Lung (tissue), 11 donors: ENCODE measurements at regions not wholly inside any gene's neighbourhood (a gene's known extent, or its start where the extent isn't known, plus 50 kb on each side); places are given as distances from the start of the nearest gene placed in this dataset.

Experiments
- ATAC-seq: fragments of 200-7000 bp; cut with Tn5 transposase; one replicate; pipeline ENCODE4 v1.9.1; 2020; ENCODE audit warnings: moderate number of reproducible peaks; ENCODE audit not compliant: insufficient read depth, low FRiP score
- DNase-seq, 3 donors: peaks; one replicate each; pipeline ENCODE4 v3.0.0-alpha.2; 2013 to 2017
- H3K27ac ChIP-seq, 2 donors: one replicate each; pipeline ENCODE4 v1.5.1; 2013; ENCODE audit warnings: mild to moderate bottlenecking in 2 of 2, moderate library complexity in 2 of 2, control low read depth in 1 of 2, inconsistent platforms in 1 of 2, low read depth in 1 of 2, low read length in 1 of 2
- H3K27me3 ChIP-seq, 3 donors: one replicate each; pipeline ENCODE4 v1.5.1; 2013; ENCODE audit warnings: low read length in 2 of 3; ENCODE audit not compliant: control insufficient read depth in 3 of 3, insufficient read depth in 3 of 3
- H3K36me3 ChIP-seq, 4 donors: one replicate each; pipeline ENCODE4 v1.5.1; 2013; ENCODE audit warnings: low read length in 4 of 4, mild to moderate bottlenecking in 1 of 4, moderate library complexity in 1 of 4; ENCODE audit not compliant: control insufficient read depth in 4 of 4, insufficient read depth in 4 of 4
- H3K4me1 ChIP-seq, 5 donors: one replicate each; pipeline ENCODE4 v1.5.1; 2013; ENCODE audit warnings: low read length in 5 of 5, mild to moderate bottlenecking in 2 of 5, moderate library complexity in 1 of 5; ENCODE audit not compliant: control insufficient read depth in 5 of 5, insufficient read depth in 5 of 5
- H3K4me3 ChIP-seq: one replicate; pipeline ENCODE4 v1.5.1; 2013; ENCODE audit warnings: mild to moderate bottlenecking, control low read depth, moderate library complexity
- H3K9ac ChIP-seq, 2 donors: one replicate each; pipeline ENCODE4 v1.5.1; 2013; ENCODE audit warnings: low read length in 2 of 2, control low read depth in 1 of 2; ENCODE audit not compliant: insufficient read depth in 1 of 2
- H3K9me3 ChIP-seq, 4 donors: one replicate each; pipeline ENCODE4 v1.5.1; 2013; ENCODE audit warnings: low read length in 3 of 4, mild to moderate bottlenecking in 1 of 4, moderate library complexity in 1 of 4; ENCODE audit not compliant: control insufficient read depth in 4 of 4, insufficient read depth in 3 of 4
- CTCF ChIP-seq: IDR thresholded peaks from 2 replicates; pipeline ENCODE4 v1.5.1; 2012; ENCODE audit warnings: mild to moderate bottlenecking; ENCODE audit errors: control extremely low read depth, extremely low read depth
- WGBS, 2 donors: extraction: QIAGEN DNeasy Blood & Tissue Kit; methylation state at CpG; one replicate each; pipeline ENCODE4 v1.1.7; 2013; 5-methylcytosine and 5-hydroxymethylcytosine counted together
- donor health status: control.
- donor health status: control.
- donor health status: Bipolar disorder and iron deficiency.
- donor health status: healthy.
- donor health status: DM: yes; HTN: yes; CAD: no.

- H3K27ac ChIP-seq: no peak overlapping the region
- ATAC-seq: no peak
- whole genome bisulfite sequencing, 2 donors: 66 to 79% methylated on average over 5 of the region's 5 CpGs
- no peaks in the 10 kb centered on the region for H3K27me3 ChIP-seq
- no peaks in the 10 kb centered on the region for H3K9me3 ChIP-seq
- no peak overlapping the region for H3K4me3 ChIP-seq
- H3K9ac ChIP-seq: no peak overlapping the region
- no peak for TF ChIP-seq CTCF
- no peaks in the 10 kb centered on the region for H3K36me3 ChIP-seq
- peaks cover 0 to 33% (median 0%) of the 10 kb centered on the region in 5 donors for H3K4me1 ChIP-seq
- peak; percentile 27 to 83 (median 77) for DNase-seq
These were observed 210.5 kb upstream of the RSPO3 start for GRCh38 chr6:126907996-126908395.

GRCh38 chr6:126909493-126909892 is 209.0 kb upstream of the RSPO3 start:
- Histone ChIP-seq H3K4me3 (no peak overlapping the region), H3K27ac (no peak overlapping the region), H3K9ac (no peak overlapping the region), H3K36me3 (no peaks in the 10 kb centered on the region), H3K4me1 (peaks cover 0 to 39% (median 0%) of the 10 kb centered on the region in 5 donors), H3K9me3 (no peaks in the 10 kb centered on the region), H3K27me3 (no peaks in the 10 kb centered on the region)
- peak in 2 of 3 donors; percentile 50 to 59 for DNase-seq
- ATAC-seq: no peak
- 67 to 71% methylated on average over 3 of the region's 3 CpGs for WGBS, 2 donors
- TF ChIP-seq CTCF: no peak

- no peak for ATAC-seq
- Histone ChIP-seq H3K4me1 (peaks cover 0 to 22% (median 0%) of the 10 kb centered on the region in 5 donors), H3K27me3 (no peaks in the 10 kb centered on the region), H3K4me3 (no peak overlapping the region), H3K9ac (no peak overlapping the region), H3K9me3 (no peaks in the 10 kb centered on the region), H3K36me3 (no peaks in the 10 kb centered on the region), H3K27ac (no peak overlapping the region)
- no peak for TF ChIP-seq CTCF
- no peak for DNase-seq
- WGBS, 2 donors: 55 to 64% methylated on average over 1 of the region's 1 CpG
These were observed 204.8 kb upstream of the RSPO3 start for GRCh38 chr6:126913651-126914050.

- Histone ChIP-seq H3K27me3 (no peaks in the 10 kb centered on the region), H3K36me3 (no peaks in the 10 kb centered on the region), H3K9me3 (no peaks in the 10 kb centered on the region), H3K9ac (no peak overlapping the region), H3K4me1 (peaks cover 0 to 17% (median 0%) of the 10 kb centered on the region in 5 donors), H3K27ac (no peak overlapping the region), H3K4me3 (no peak overlapping the region)
- ATAC-seq (no peak), DNase-seq (no peak)
- WGBS, 2 donors: 76 to 90% methylated on average over 2 of the region's 2 CpGs
- TF ChIP-seq CTCF: no peak
These were observed 204.3 kb upstream of the RSPO3 start for GRCh38 chr6:126914172-126914571.
